Peyer's patch (tissue), 4 donors: ENCODE measurements at regions not wholly inside any gene's neighbourhood (a gene's known extent, or its start where the extent isn't known, plus 50 kb on each side); places are given as distances from the start of the nearest gene placed in this dataset.

Experiments used
- CTCF ChIP-seq, 6 experiments: fragments of 450-650 bp in 4 of 6; fragments of 200-600 bp in 2 of 6; sonication (generic) in 1 of 6; IDR thresholded peaks; one replicate each; pipeline ENCODE4 v1.5.1; 2017 to 2019; ENCODE audit warnings: antibody characterized with exemption in 6 of 6, mild to moderate bottlenecking in 3 of 6, moderate library complexity in 1 of 6
- POLR2A ChIP-seq, 2 donors: fragments of 450-650 bp; IDR thresholded peaks; one replicate each; pipeline ENCODE4 v1.5.1; 2017; ENCODE audit warnings: antibody characterized with exemption in 2 of 2, mild to moderate bottlenecking in 2 of 2, moderate library complexity in 2 of 2

- TF ChIP-seq CTCF (IDR thresholded peaks at IDR 0.05) (no peak), POLR2A (IDR thresholded peaks at IDR 0.05) (no peak)
These were observed 121.8 kb upstream of the SLC35B3 start for GRCh38 chr6:8557014-8557748.
